Pons (tissue), 1 donor: ENCODE measurements at regions not wholly inside any gene's neighbourhood (a gene's known extent, or its start where the extent isn't known, plus 50 kb on each side); places are given as distances from the start of the nearest gene placed in this dataset.
"Not testable (repeated sequence)": the region's sequence is repeated elsewhere in the genome, so short reads cannot be mapped to it uniquely, and the experiment has no call there.

ENCODE experiments used
- DNase-seq: peaks from one replicate; pipeline ENCODE4 v3.0.0-alpha.2; 2016; ENCODE audit warnings: low spot score

- no peak for DNase-seq
These were observed 177.5 kb upstream of the RTL1 start for GRCh38 chr14:101080922-101081593.

- DNase-seq: no peak
These were observed 178.5 kb upstream of the RTL1 start for GRCh38 chr14:101082036-101082435.

- no peak for DNase-seq
These were observed 179.2 kb upstream of the RTL1 start for GRCh38 chr14:101082436-101083384.

GRCh38 chr14:101083564-101084435, 180.3 kb upstream of the RTL1 start:
- no peak for DNase-seq

- no peak for DNase-seq
These were observed 180.9 kb upstream of the RTL1 start for GRCh38 chr14:101084436-101084826.

- DNase-seq: no peak
These were observed 183.4 kb upstream of the RTL1 start for GRCh38 chr14:101086926-101087325.

- DNase-seq: no peak
These were observed 184.3 kb upstream of the RTL1 start for GRCh38 chr14:101087614-101088394.

- no peak for DNase-seq
These were observed 184.8 kb upstream of the RTL1 start for GRCh38 chr14:101088395-101088667.

- DNase-seq: no peak
These were observed 185.2 kb upstream of the RTL1 start for GRCh38 chr14:101088714-101089113.

GRCh38 chr14:101090478-101090877, 187.0 kb upstream of the RTL1 start:
- DNase-seq: not testable (repeated sequence)

- DNase-seq: no peak
These were observed 187.5 kb upstream of the RTL1 start for GRCh38 chr14:101090976-101091375.

GRCh38 chr14:101094916-101095315, 191.4 kb upstream of the RTL1 start:
- DNase-seq: not testable (repeated sequence)

- no peak for DNase-seq
These were observed 193.0 kb upstream of the RTL1 start for GRCh38 chr14:101096551-101096950.

- DNase-seq: no peak
These were observed 193.7 kb upstream of the RTL1 start for GRCh38 chr14:101097109-101097793.

- DNase-seq: no peak
These were observed 194.7 kb upstream of the RTL1 start for GRCh38 chr14:101098177-101098576.

- DNase-seq: no peak
These were observed 195.1 kb upstream of the RTL1 start for GRCh38 chr14:101098641-101099040.

- no peak for DNase-seq
These were observed 198.0 kb upstream of the RTL1 start for GRCh38 chr14:101101456-101102056.

GRCh38 chr14:101102875-101103274, 199.4 kb upstream of the RTL1 start:
- no peak for DNase-seq

GRCh38 chr14:101103321-101103901, 199.9 kb upstream of the RTL1 start:
- no peak for DNase-seq

GRCh38 chr14:101104485-101104884, 201.0 kb upstream of the RTL1 start:
- no peak for DNase-seq
